HEK293 (cell line): ENCODE measurements at regions not wholly inside any gene's neighbourhood (a gene's known extent, or its start where the extent isn't known, plus 50 kb on each side); places are given as distances from the start of the nearest gene placed in this dataset.

Source experiments
- CTCF ChIA-PET: fragments of 350-600 bp; formaldehyde crosslinking; extraction: SDS; loops from one replicate; lab custom pipeline; 2021; ENCODE audit warnings: antibody characterized with exemption; lab: Yijun Ruan, JAX
- POLR2A ChIA-PET: fragments of 300-600 bp; formaldehyde crosslinking; extraction: SDS; loops from one replicate; lab custom pipeline; 2020; ENCODE audit warnings: antibody characterized with exemption, inconsistent platforms; lab: Yijun Ruan, JAX
- H3K27ac ChIP-seq: fragments of 200-500 bp; sonication (Bioruptor generic); 2 replicates; pipeline ENCODE4 v1.5.1; 2014; ENCODE audit warnings: low read depth, low read length, control low read depth, inconsistent platforms; ENCODE audit errors: extremely low read depth
- H3K36me3 ChIP-seq, 2 experiments: fragments of 200-500 bp in 1 of 2; sonication (Bioruptor generic) in 1 of 2; 1 replicate in 1 of 2; 2 replicates in 1 of 2; pipeline ENCODE4 v1.5.1; 2014 to 2017; ENCODE audit warnings: inconsistent platforms in 2 of 2, low read length in 2 of 2; ENCODE audit not compliant: control insufficient read depth in 2 of 2, insufficient read depth in 1 of 2
- H3K4me1 ChIP-seq: fragments of 200-500 bp; sonication (Bioruptor generic); 2 replicates; pipeline ENCODE4 v1.5.1; 2014; ENCODE audit warnings: mild to moderate bottlenecking, low read length, inconsistent platforms; ENCODE audit not compliant: control insufficient read depth, insufficient read depth
- H3K4me3 ChIP-seq: 2 replicates; pipeline ENCODE4 v1.5.1; 2011; ENCODE audit warnings: low read depth, mild to moderate bottlenecking, control low read depth, low read length, moderate library complexity
- H3K9me3 ChIP-seq: fragments of 200-500 bp; sonication (Bioruptor generic); 2 replicates; pipeline ENCODE4 v1.5.1; 2014; ENCODE audit warnings: low read depth, low read length, inconsistent platforms; ENCODE audit not compliant: control insufficient read depth, insufficient read depth
- BCL11B ChIP-seq: fragments of 450-650 bp; formaldehyde crosslinking; IDR thresholded peaks from 2 replicates; pipeline ENCODE4 v1.5.1; 2016; ENCODE audit warnings: low read depth, missing biosample characterization, missing genetic modification characterization
- BCL6B ChIP-seq: fragments of 450-650 bp; formaldehyde crosslinking; IDR thresholded peaks from 2 replicates; pipeline ENCODE4 v1.5.1; 2017; ENCODE audit warnings: missing biosample characterization, missing genetic modification characterization
- EGR2 ChIP-seq: fragments of 450-650 bp; formaldehyde crosslinking; IDR thresholded peaks from 2 replicates; pipeline ENCODE4 v1.5.1; 2016; ENCODE audit warnings: low read depth, missing biosample characterization, missing genetic modification characterization
- FEZF1 ChIP-seq: fragments of 450-650 bp; formaldehyde crosslinking; IDR thresholded peaks from 2 replicates; pipeline ENCODE4 v1.5.1; 2016; ENCODE audit warnings: missing biosample characterization, missing genetic modification characterization
- KLF7 ChIP-seq: fragments of 450-650 bp; formaldehyde crosslinking; IDR thresholded peaks from 2 replicates; pipeline ENCODE4 v1.5.1; 2016; ENCODE audit warnings: missing biosample characterization, missing genetic modification characterization, borderline replicate concordance
- PRDM2 ChIP-seq: fragments of 450-650 bp; formaldehyde crosslinking; IDR thresholded peaks from 2 replicates; pipeline ENCODE4 v1.5.1; 2016; ENCODE audit warnings: missing biosample characterization, missing genetic modification characterization, borderline replicate concordance
- REPIN1 ChIP-seq: fragments of 450-650 bp; formaldehyde crosslinking; IDR thresholded peaks from 2 replicates; pipeline ENCODE4 v1.5.1; 2017; ENCODE audit warnings: missing biosample characterization, missing genetic modification characterization, low read depth
- SP7 ChIP-seq: fragments of 450-650 bp; formaldehyde crosslinking; IDR thresholded peaks from 2 replicates; pipeline ENCODE4 v1.5.1; 2016; ENCODE audit warnings: missing biosample characterization, missing genetic modification characterization
- ZNF157 ChIP-seq: fragments of 450-650 bp; formaldehyde crosslinking; IDR thresholded peaks from 2 replicates; pipeline ENCODE4 v1.5.1; 2016; ENCODE audit warnings: missing biosample characterization, missing genetic modification characterization
- ZNF175 ChIP-seq: fragments of 450-650 bp; formaldehyde crosslinking; IDR thresholded peaks from 2 replicates; pipeline ENCODE4 v1.5.1; 2016; ENCODE audit warnings: missing biosample characterization, missing genetic modification characterization
- ZNF202 ChIP-seq: fragments of 450-650 bp; formaldehyde crosslinking; IDR thresholded peaks from 2 replicates; pipeline ENCODE4 v1.5.1; 2016; ENCODE audit warnings: missing biosample characterization, missing genetic modification characterization, borderline replicate concordance
- ZNF341 ChIP-seq: fragments of 450-650 bp; formaldehyde crosslinking; IDR thresholded peaks from 2 replicates; pipeline ENCODE4; 2016; ENCODE audit warnings: low read depth, missing biosample characterization, missing genetic modification characterization
- ZNF350 ChIP-seq: fragments of 450-650 bp; formaldehyde crosslinking; IDR thresholded peaks from 2 replicates; pipeline ENCODE4 v1.5.0; 2017; ENCODE audit warnings: missing biosample characterization, mild to moderate bottlenecking, missing genetic modification characterization
- ZNF391 ChIP-seq: fragments of 450-650 bp; formaldehyde crosslinking; IDR thresholded peaks from 2 replicates; pipeline ENCODE4 v1.5.1; 2016; ENCODE audit warnings: low read depth, missing biosample characterization, missing genetic modification characterization, borderline replicate concordance
- ZNF654 ChIP-seq: fragments of 450-650 bp; formaldehyde crosslinking; IDR thresholded peaks from 2 replicates; pipeline ENCODE4 v1.5.1; 2016; ENCODE audit warnings: low read depth, missing biosample characterization, missing genetic modification characterization
- TF ChIP-seq, protein P1 (sequence below): fragments of 450-650 bp; formaldehyde crosslinking; IDR thresholded peaks from 2 replicates; pipeline ENCODE4 v1.5.1; 2017; ENCODE audit warnings: missing biosample characterization, missing genetic modification characterization

DNA sequence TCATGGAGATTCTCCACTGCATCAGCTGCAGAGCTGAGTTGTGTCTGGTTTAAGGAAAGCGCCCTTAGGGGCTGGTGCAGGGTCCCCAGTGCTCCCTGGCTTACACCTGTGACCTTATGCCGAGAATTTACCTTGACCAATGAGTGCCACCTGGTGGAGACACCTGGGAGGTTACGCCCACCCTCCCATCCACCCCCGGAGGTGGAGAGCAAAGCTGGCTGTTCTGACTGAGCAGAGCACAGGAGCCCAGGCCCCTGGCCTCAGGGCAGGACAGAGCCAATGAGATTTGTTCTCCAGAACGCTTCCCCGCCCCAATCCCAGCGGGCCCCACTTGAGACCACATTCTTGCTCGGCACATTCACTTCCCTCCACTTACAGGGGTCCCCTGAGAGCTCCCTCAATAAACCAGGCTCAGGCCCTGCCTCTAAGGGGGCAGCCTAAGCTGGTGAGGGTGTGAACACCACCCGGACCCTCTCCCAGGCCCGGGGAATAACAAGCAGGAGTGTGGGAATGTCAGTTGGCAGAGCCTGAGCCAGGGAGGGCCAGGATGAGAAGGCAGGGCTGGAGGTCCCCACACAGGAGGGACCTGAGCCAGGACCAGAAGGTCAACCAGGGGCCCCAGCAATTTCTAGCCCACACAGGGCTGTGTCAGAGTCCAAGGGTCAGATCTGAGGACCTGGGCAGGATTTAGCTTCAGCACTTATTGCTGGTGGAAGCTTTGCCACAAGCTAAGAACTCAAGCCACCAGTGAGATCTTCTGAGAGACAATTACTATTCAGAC, 117.1 kb downstream of the TPRA1 start:
- ChIA-PET POLR2A (no interaction called here), CTCF (interaction anchor here (0.5 to 1.3 kb wide), 8 partner anchors 18 to 1342 kb away, joined by 3 to 5 read pairs (median 4); no protein-coding TSS in a partner anchor)
- no peak overlapping the region for H3K27ac ChIP-seq
- H3K4me3 ChIP-seq, result no peak overlapping the region
- TF ChIP-seq ZNF654 (tag by site-specific recombination), result peak; percentile 19
- peak; percentile 40; the same call in 1 of the 2 replicates for TF ChIP-seq EGR2
- no peak for TF ChIP-seq ZNF157 (tag by site-specific recombination)
- peak; percentile 34; the same call in 1 of the 2 replicates for TF ChIP-seq ZNF341
- H3K4me1 ChIP-seq, result no peaks in the 10 kb centered on the region
- no peaks in the 10 kb centered on the region for H3K9me3 ChIP-seq
- H3K36me3 ChIP-seq, result no peaks in the 10 kb centered on the region

- no peak overlapping the region for H3K4me3 ChIP-seq
- H3K27ac ChIP-seq, result no peak overlapping the region
- H3K36me3 ChIP-seq, result no peaks in the 10 kb centered on the region
- H3K4me1 ChIP-seq, result no peaks in the 10 kb centered on the region
- H3K9me3 ChIP-seq, result no peaks in the 10 kb centered on the region
- ChIA-PET POLR2A (no interaction called here), CTCF (interaction anchor here (0.5 to 1.3 kb wide), 4 partner anchors 23 to 1930 kb away, joined by 3 to 5 read pairs (median 4); no protein-coding TSS in a partner anchor)
- TF ChIP-seq FEZF1 (tag by site-specific recombination) (no peak), ZNF175 (tag by site-specific recombination) (no peak), PRDM2 (no peak), ZNF202 (tag by site-specific recombination) (no peak), BCL11B (tag by site-specific recombination) (no peak), ZNF350 (tag by site-specific recombination) (no peak), ZNF391 (tag by site-specific recombination) (no peak), KLF7 (tag by site-specific recombination) (no peak), REPIN1 (tag by site-specific recombination) (no peak), SP7 (tag by site-specific recombination) (no peak), BCL6B (tag by site-specific recombination) (no peak)
- TF ChIP-seq, protein P1, sequence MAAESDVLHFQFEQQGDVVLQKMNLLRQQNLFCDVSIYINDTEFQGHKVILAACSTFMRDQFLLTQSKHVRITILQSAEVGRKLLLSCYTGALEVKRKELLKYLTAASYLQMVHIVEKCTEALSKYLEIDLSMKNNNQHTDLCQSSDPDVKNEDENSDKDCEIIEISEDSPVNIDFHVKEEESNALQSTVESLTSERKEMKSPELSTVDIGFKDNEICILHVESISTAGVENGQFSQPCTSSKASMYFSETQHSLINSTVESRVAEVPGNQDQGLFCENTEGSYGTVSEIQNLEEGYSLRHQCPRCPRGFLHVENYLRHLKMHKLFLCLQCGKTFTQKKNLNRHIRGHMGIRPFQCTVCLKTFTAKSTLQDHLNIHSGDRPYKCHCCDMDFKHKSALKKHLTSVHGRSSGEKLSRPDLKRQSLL (tag by site-specific recombination), result no peak
Measured at GRCh38 chr3:127472506-127472905, 118.0 kb downstream of the TPRA1 start.
